ENCODE measurements at regions not wholly inside any gene's neighbourhood (a gene's known extent, or its start where the extent isn't known, plus 50 kb on each side); places are given as distances from the start of the nearest gene placed in this dataset.
A peak's percentile ranks its signal among the peaks of the same experiment; 100 is the strongest.

- Histone ChIP-seq H3K4me1 (ENCODE audit: control insufficient read depth, insufficient read depth, low read length) (no peaks in the 10 kb centered on the region), H2AFZ (ENCODE audit: control insufficient read depth, low read depth, low read length) (no peak overlapping the region), H3K79me2 (ENCODE audit: control insufficient read depth, insufficient read depth, low read length) (no peaks in the 10 kb centered on the region), H3K27ac (ENCODE audit: control insufficient read depth, insufficient read depth) (no peak overlapping the region), H3K4me2 (ENCODE audit: control insufficient read depth, insufficient read depth) (no peak overlapping the region), H3K9me3 (replicated peaks; ENCODE audit: control insufficient read depth, insufficient read depth, low read length) (no peaks in the 10 kb centered on the region), H3K9ac (ENCODE audit: control insufficient read depth, insufficient read depth, low read length) (no peak overlapping the region), H4K20me1 (ENCODE audit: control insufficient read depth, insufficient read depth) (no peaks in the 10 kb centered on the region), H3K27me3 (replicated peaks in 1 of 2; ENCODE audit: control insufficient read depth in 2 of 2, insufficient read depth in 2 of 2, low read length in 1 of 2) (no peaks in the 10 kb centered on the region), H3K4me3 (no peak overlapping the region), H3K36me3 (ENCODE audit: control insufficient read depth in 2 of 2, insufficient read depth in 2 of 2, low read length in 1 of 2) (no peaks in the 10 kb centered on the region)
- in situ Hi-C loops (cut with MboI) (no loop called here), intact Hi-C loops (cut with micrococcal nuclease; ENCODE audit: unreplicated experiment) (no loop called here)
- WGBS (ENCODE audit: insufficient coverage, insufficient replicate concordance, low lambda C conversion rate, missing lambda C conversion rate): 2% methylated on average over 2 of the region's 2 CpGs
- no TSS peak for BruUV-seq (replicated peaks)
- ChIA-PET CTCF (interaction anchor here (1.2 kb wide), 1 partner anchor 453 kb away, joined by 4 read pairs; no protein-coding TSS in a partner anchor), RAD21 (ENCODE audit: unreplicated experiment) (no interaction called here), POLR2A (no interaction called here), SMC1A (ENCODE audit: uncharacterized antibody, unreplicated experiment) (interaction anchor here (0.7 to 1.4 kb wide), 4 partner anchors 19 to 201 kb away, joined by 3 read pairs; no protein-coding TSS in a partner anchor)
- DNase-seq (ENCODE audit: low read depth, low spot score) (no peak), ATAC-seq (no peak; the same call in 1 of the 3 replicates), FAIRE-seq (no peak)
- TF ChIP-seq RFX5 (IDR thresholded peaks at IDR 0.05; ENCODE audit: low read depth, low read length): no peak
- no peak for TF ChIP-seq EZH2 (IDR thresholded peaks at IDR 0.05; ENCODE audit: borderline replicate concordance, control insufficient read depth, low read depth, low read length)
- no peak for TF ChIP-seq MEF2A (IDR thresholded peaks at IDR 0.05; ENCODE audit: insufficient read depth, low read depth, low read length)
- peak; percentile 59; the same call in 1 of the 2 replicates for TF ChIP-seq ATF7 (IDR thresholded peaks at IDR 0.05; ENCODE audit: low read depth)
- no peak for TF ChIP-seq SREBF2 (IDR thresholded peaks at IDR 0.05; ENCODE audit: low read length)
- no peak for TF ChIP-seq YY1 (IDR thresholded peaks at IDR 0.05; ENCODE audit: low read depth, low read length)
- no peak for TF ChIP-seq BCL3 (IDR thresholded peaks at IDR 0.05; ENCODE audit: borderline replicate concordance, insufficient read depth, low read depth, low read length, poor library complexity, severe bottlenecking)
- no peak for TF ChIP-seq HDAC6 (IDR thresholded peaks at IDR 0.05; ENCODE audit: unreplicated experiment)
Measured at GRCh38 chr6:91782802-91783201, 1195.9 kb upstream of the MAP3K7 start.

All from GM12878 (cell line).